ENCODE measurements at regions not wholly inside any gene's neighbourhood (a gene's known extent, or its start where the extent isn't known, plus 50 kb on each side); places are given as distances from the start of the nearest gene placed in this dataset.

DNA sequence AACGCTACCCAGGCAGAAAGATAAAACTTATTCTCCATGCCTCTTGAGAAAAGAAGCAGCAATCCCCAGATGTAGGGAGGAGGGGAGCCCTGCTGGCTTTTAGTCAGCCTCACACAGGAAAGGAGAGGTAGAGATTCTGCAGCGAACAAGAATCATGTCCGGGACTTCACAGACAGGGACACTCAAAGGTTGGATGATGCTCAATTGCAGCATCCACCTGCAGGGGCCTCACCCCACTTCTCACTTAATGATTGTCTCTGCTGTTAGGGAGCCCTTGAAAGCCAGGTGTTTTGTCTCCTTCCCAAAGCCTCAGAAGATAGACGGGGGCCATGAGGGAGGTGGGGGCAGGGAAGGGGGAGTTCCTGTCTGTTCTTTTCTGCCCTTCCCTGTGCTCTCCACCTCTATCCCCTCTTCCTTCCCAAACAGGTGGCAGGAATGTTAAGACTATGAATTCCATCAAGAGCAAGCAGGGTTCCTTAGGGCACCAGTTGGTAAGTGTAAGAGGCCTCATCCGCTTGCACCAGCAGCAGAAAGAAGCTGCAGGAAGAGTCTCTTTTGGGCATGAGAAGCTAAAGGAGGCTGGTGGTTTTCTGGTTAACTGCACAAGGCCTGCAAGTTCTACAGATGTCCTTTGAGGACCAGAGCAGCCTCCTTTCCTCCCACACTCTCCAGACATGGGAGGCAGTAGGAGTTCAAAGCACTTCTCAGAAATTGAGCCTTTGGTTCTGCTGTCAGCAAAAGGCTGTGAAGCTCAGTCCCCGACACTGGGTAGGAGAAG, 154.7 kb upstream of the TNP1 start:
- Histone ChIP-seq H3K36me3 (ENCODE audit: control insufficient read depth, insufficient read depth, low read length, severe bottlenecking) (no peaks in the 10 kb centered on the region), H3K4me1 (ENCODE audit: control insufficient read depth, insufficient read depth, low read length) (no peaks in the 10 kb centered on the region), H3K9me3 (ENCODE audit: control insufficient read depth, low read length) (peaks cover 2% of the 10 kb centered on the region), H3K9ac (ENCODE audit: low read length) (no peak overlapping the region), H3K27me3 (replicated peaks; ENCODE audit: control insufficient read depth, insufficient read depth, low read length) (no peaks in the 10 kb centered on the region), H3K4me3 (ENCODE audit: low read length) (no peak overlapping the region)
- DNase-seq (ENCODE audit: low read depth), result no peak

DNA sequence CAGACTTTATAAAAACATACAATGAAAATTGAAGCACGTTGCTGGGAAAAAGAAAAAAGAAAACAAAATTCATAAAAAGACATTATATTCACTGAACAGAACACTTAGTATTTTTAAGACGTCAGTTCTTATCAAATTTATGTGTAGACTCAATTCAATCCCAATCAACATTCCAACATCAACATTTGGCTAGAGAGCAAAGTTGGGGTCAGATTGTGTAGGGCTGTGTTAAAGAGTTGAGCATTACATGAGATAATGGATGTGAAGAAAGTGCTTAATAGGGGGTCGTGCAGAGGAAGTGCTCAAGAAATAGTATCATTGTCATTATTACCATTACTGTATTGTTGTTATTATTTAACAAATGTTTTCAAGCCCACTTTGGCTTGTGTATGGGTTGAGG, 154.1 kb upstream of the TNP1 start:
- Histone ChIP-seq H3K36me3 (ENCODE audit: control insufficient read depth, insufficient read depth, low read length, severe bottlenecking) (no peaks in the 10 kb centered on the region), H3K9me3 (ENCODE audit: control insufficient read depth, low read length) (no peaks in the 10 kb centered on the region), H3K4me3 (ENCODE audit: low read length) (no peak overlapping the region), H3K27me3 (replicated peaks; ENCODE audit: control insufficient read depth, insufficient read depth, low read length) (no peaks in the 10 kb centered on the region), H3K4me1 (ENCODE audit: control insufficient read depth, insufficient read depth, low read length) (no peaks in the 10 kb centered on the region), H3K9ac (ENCODE audit: low read length) (no peak overlapping the region)
- DNase-seq (ENCODE audit: low read depth), result no peak

DNA sequence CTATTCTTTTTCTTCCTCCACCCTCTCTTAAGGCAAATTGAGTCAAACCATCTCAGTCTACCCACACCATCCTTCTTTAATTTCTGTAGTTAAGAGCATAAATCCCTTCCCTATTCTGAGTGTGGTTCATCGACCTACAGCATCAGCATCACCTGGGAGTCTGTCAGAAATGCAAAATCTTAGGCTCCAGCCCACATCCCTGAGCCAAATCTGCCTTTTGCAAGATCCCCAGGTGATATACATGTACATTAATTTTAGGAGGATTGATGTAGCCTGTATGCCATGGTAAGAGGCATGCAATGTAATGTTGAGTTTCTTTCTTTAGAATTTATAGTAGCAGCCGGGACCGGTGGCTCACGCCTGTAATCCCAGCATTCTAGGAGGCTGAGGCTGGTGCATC, 151.7 kb upstream of the TNP1 start:
- H3K4me1 ChIP-seq (ENCODE audit: control insufficient read depth, insufficient read depth, low read length), result no peaks in the 10 kb centered on the region
- no peaks in the 10 kb centered on the region for H3K9me3 ChIP-seq (ENCODE audit: control insufficient read depth, low read length)
- H3K27me3 ChIP-seq (replicated peaks; ENCODE audit: control insufficient read depth, insufficient read depth, low read length), result no peaks in the 10 kb centered on the region
- H3K9ac ChIP-seq (ENCODE audit: low read length), result no peak overlapping the region
- DNase-seq (ENCODE audit: low read depth), result no peak
- H3K4me3 ChIP-seq (ENCODE audit: low read length), result no peak overlapping the region
- H3K36me3 ChIP-seq (ENCODE audit: control insufficient read depth, insufficient read depth, low read length, severe bottlenecking), result no peaks in the 10 kb centered on the region

DNA sequence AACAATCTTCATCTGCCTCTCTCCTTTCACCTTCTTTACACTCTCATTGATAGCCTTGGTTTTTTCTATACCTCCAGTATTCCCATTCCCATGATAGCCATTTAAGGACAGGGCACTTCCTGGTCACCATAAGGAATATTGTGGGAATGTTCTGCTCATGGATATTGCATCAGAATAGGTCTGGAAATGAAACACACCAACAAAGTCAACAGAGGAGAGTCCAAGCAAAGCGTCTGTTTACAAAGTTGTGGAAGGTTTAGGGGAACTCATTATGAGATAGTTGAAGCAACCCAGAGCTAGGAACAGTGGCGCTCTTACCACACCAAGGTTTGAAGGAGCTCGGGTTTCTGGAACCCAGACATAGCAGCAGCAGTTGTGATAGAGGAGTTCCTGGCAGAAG, 150.3 kb upstream of the TNP1 start:
- Histone ChIP-seq H3K27me3 (replicated peaks; ENCODE audit: control insufficient read depth, insufficient read depth, low read length) (no peaks in the 10 kb centered on the region), H3K4me3 (ENCODE audit: low read length) (no peak overlapping the region), H3K9me3 (ENCODE audit: control insufficient read depth, low read length) (no peaks in the 10 kb centered on the region), H3K4me1 (ENCODE audit: control insufficient read depth, insufficient read depth, low read length) (no peaks in the 10 kb centered on the region), H3K36me3 (ENCODE audit: control insufficient read depth, insufficient read depth, low read length, severe bottlenecking) (no peaks in the 10 kb centered on the region), H3K9ac (ENCODE audit: low read length) (no peak overlapping the region)
- no peak for DNase-seq (ENCODE audit: low read depth)

DNA sequence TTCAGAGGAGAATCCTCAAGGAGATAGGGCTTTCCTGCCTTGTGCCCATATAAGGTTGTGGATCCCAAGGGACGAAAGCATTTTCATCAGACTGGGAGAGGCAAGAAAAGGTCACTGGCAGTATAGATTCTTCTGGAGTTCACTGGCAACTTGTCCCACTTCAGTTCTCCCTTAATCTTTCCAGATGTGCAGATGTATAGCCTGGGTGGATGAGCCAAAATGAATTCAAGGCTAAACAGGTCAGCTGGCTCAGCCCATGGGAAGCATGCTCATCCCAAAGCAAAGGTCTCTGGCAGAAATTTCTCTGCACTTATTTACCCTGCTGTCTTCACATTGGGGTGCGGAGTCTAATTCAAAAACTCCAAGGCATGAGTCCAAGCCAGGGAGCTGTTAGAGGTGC, 148.9 kb upstream of the TNP1 start:
- Histone ChIP-seq H3K4me1 (ENCODE audit: control insufficient read depth, insufficient read depth, low read length) (no peaks in the 10 kb centered on the region), H3K9me3 (ENCODE audit: control insufficient read depth, low read length) (no peaks in the 10 kb centered on the region), H3K4me3 (ENCODE audit: low read length) (no peak overlapping the region), H3K27me3 (replicated peaks; ENCODE audit: control insufficient read depth, insufficient read depth, low read length) (no peaks in the 10 kb centered on the region), H3K36me3 (ENCODE audit: control insufficient read depth, insufficient read depth, low read length, severe bottlenecking) (no peaks in the 10 kb centered on the region), H3K9ac (ENCODE audit: low read length) (no peak overlapping the region)
- no peak for DNase-seq (ENCODE audit: low read depth)

DNA sequence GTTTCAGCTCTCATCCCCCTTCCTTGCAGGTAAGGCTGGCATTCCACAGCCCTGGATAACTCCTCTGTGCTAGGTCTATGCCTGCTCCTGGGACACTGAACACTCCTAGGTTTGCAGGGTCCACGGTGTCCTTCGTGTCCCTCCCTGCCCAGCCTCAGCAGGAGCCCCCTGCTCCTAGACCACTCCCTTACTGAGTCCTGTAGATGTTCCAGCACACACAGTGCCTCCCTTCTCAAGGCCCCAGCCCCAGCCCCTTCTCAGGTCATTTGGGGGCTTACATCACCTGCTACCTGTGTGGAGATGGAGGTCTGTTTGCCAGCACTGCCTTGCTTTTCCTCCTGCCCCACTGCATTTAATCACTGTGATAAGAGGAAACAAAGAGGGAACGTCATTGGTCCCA, 146.4 kb upstream of the TNP1 start:
- Histone ChIP-seq H3K4me1 (ENCODE audit: control insufficient read depth, insufficient read depth, low read length) (no peaks in the 10 kb centered on the region), H3K36me3 (ENCODE audit: control insufficient read depth, insufficient read depth, low read length, severe bottlenecking) (no peaks in the 10 kb centered on the region), H3K27me3 (replicated peaks; ENCODE audit: control insufficient read depth, insufficient read depth, low read length) (no peaks in the 10 kb centered on the region), H3K9ac (ENCODE audit: low read length) (no peak overlapping the region), H3K4me3 (ENCODE audit: low read length) (no peak overlapping the region), H3K9me3 (ENCODE audit: control insufficient read depth, low read length) (no peaks in the 10 kb centered on the region)
- DNase-seq (ENCODE audit: low read depth), result no peak

DNA sequence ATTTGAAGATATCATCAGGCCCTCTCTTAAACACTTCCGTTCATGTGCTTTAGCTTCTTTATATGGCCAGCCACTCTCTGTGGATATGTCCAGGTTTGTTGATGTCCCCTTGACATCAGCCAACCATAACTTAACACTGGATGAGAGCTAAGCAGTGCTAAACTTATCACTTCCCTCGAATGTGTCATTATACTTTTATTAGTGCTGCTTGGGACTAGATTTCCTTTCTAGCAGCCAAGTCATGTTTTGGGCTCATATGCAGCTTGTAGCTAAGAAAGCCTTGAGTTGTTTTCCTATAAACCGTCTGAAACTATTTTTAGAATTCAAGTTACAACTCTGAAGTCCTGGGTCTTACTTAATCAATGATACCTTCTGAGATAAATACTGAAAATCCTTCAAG, 144.8 kb upstream of the TNP1 start:
- Histone ChIP-seq H3K4me3 (ENCODE audit: low read length) (no peak overlapping the region), H3K4me1 (ENCODE audit: control insufficient read depth, insufficient read depth, low read length) (no peaks in the 10 kb centered on the region), H3K9ac (ENCODE audit: low read length) (no peak overlapping the region), H3K36me3 (ENCODE audit: control insufficient read depth, insufficient read depth, low read length, severe bottlenecking) (no peaks in the 10 kb centered on the region), H3K27me3 (replicated peaks; ENCODE audit: control insufficient read depth, insufficient read depth, low read length) (no peaks in the 10 kb centered on the region), H3K9me3 (ENCODE audit: control insufficient read depth, low read length) (no peaks in the 10 kb centered on the region)
- DNase-seq (ENCODE audit: low read depth), result no peak

DNA sequence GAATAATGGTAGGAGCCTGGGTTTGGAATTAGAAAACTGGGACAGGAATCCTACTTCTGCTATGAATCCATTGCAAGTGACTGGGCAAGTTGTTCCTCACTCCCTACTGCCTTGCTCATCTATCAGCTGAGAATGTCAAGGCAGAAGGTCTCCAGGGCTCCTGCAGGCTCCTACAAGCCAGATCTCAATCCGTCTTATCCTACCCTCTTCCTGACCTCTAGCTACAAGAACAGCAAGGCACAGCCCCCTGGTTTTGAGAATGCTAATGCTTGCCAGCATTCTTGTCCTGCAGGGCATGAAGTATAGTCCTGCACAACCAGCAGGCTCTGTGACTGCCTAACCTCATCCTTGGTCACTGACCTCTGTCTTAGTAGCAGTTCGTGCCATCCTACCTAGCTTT, 141.9 kb upstream of the TNP1 start:
- peaks cover 4% of the 10 kb centered on the region for H3K27me3 ChIP-seq (replicated peaks; ENCODE audit: control insufficient read depth, insufficient read depth, low read length)
- no peak overlapping the region for H3K9ac ChIP-seq (ENCODE audit: low read length)
- no peaks in the 10 kb centered on the region for H3K36me3 ChIP-seq (ENCODE audit: control insufficient read depth, insufficient read depth, low read length, severe bottlenecking)
- H3K9me3 ChIP-seq (ENCODE audit: control insufficient read depth, low read length), result no peaks in the 10 kb centered on the region
- no peak overlapping the region for H3K4me3 ChIP-seq (ENCODE audit: low read length)
- DNase-seq (ENCODE audit: low read depth), result no peak
- no peaks in the 10 kb centered on the region for H3K4me1 ChIP-seq (ENCODE audit: control insufficient read depth, insufficient read depth, low read length)

DNA sequence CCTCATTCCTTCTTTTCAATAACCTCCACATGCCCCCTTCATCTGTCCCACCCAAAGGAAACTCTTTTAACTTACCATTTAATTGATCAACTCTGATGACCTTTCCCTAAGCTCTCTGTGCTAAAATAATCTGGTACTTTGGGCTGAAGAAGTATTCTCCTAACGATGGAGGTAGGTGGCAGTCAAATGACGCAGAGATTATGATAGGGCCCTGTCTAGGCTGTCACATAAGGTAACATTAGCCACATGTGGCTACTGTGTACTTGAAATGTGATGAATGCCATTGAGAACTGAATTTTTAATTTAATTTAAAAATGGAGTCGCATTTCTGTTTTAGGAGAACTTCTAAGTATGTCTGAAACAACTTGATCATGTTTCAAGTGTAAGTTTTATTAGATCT, 140.5 kb upstream of the TNP1 start:
- no peaks in the 10 kb centered on the region for H3K4me1 ChIP-seq (ENCODE audit: control insufficient read depth, insufficient read depth, low read length)
- H3K27me3 ChIP-seq (replicated peaks; ENCODE audit: control insufficient read depth, insufficient read depth, low read length), result peaks cover 8% of the 10 kb centered on the region
- H3K4me3 ChIP-seq (ENCODE audit: low read length), result no peak overlapping the region
- no peak for DNase-seq (ENCODE audit: low read depth)
- H3K9me3 ChIP-seq (ENCODE audit: control insufficient read depth, low read length), result no peaks in the 10 kb centered on the region
- no peaks in the 10 kb centered on the region for H3K36me3 ChIP-seq (ENCODE audit: control insufficient read depth, insufficient read depth, low read length, severe bottlenecking)
- H3K9ac ChIP-seq (ENCODE audit: low read length), result no peak overlapping the region

DNA sequence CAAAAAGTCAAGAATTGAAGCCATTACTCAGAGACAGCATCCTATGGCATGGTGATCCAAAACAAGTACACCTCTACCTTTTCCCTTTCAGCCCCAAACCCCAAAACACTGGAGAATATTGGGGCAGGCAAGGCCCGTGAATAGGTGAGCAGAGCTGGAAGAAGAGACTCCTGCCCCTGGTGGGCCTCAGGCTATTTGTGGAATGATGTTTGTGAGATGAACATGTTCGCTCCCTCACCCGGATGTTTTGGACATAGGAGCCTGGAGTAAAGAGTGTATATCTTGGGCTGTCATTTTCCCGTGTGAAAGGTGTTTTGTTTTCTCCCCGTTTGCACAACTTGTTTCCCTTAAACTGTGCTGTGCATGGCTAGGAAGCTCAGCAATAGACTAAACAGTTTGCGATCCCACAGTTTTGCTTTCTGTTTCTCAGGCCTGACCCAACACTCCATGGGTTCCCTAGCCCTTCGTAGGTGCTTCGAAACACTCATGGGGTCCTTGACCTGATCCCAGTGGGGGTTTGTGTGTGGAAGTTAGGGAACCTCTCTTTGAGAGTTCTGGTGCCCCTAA, 136.5 kb upstream of the TNP1 start:
- Histone ChIP-seq H3K36me3 (ENCODE audit: control insufficient read depth, insufficient read depth, low read length, severe bottlenecking) (no peaks in the 10 kb centered on the region), H3K4me3 (ENCODE audit: low read length) (no peak overlapping the region), H3K9ac (ENCODE audit: low read length) (no peak overlapping the region), H3K4me1 (ENCODE audit: control insufficient read depth, insufficient read depth, low read length) (peaks cover 14% of the 10 kb centered on the region), H3K9me3 (ENCODE audit: control insufficient read depth, low read length) (no peaks in the 10 kb centered on the region), H3K27me3 (replicated peaks; ENCODE audit: control insufficient read depth, insufficient read depth, low read length) (peaks cover 11% of the 10 kb centered on the region)
- no peak for DNase-seq (ENCODE audit: low read depth)

DNA sequence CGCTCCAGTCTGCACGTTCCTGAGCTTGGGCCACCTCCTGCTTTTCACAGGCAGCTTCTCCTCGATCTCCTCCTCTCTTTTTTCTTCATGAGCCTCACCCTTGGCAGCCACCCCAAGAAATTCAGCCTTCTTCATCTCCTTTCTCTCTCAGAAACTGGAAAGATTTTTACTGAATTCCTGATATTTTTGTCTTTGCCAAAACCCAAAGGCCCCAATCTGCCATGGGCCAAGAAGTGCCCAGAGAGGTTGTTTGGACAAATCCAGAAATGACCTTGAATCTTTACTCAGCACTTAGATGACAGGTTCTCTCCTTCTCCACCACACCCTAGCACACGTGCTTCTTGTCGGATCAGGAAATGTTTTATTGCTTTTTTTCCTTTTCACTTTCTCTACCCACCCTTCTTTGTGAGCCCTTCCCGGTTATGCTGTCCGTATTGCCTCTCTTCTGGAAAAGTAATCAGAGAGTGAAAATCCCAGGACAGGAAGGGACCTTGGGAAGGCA, 134.5 kb upstream of the TNP1 start:
- Histone ChIP-seq H3K27me3 (replicated peaks; ENCODE audit: control insufficient read depth, insufficient read depth, low read length) (peaks cover 13% of the 10 kb centered on the region), H3K9me3 (ENCODE audit: control insufficient read depth, low read length) (no peaks in the 10 kb centered on the region), H3K4me1 (ENCODE audit: control insufficient read depth, insufficient read depth, low read length) (peaks cover 18% of the 10 kb centered on the region), H3K36me3 (ENCODE audit: control insufficient read depth, insufficient read depth, low read length, severe bottlenecking) (no peaks in the 10 kb centered on the region), H3K9ac (ENCODE audit: low read length) (no peak overlapping the region), H3K4me3 (ENCODE audit: low read length) (no peak overlapping the region)
- no peak for DNase-seq (ENCODE audit: low read depth)

All from adipocyte (in vitro differentiated cells).